ENCODE measurements at regions not wholly inside any gene's neighbourhood (a gene's known extent, or its start where the extent isn't known, plus 50 kb on each side); places are given as distances from the start of the nearest gene placed in this dataset.

DNA sequence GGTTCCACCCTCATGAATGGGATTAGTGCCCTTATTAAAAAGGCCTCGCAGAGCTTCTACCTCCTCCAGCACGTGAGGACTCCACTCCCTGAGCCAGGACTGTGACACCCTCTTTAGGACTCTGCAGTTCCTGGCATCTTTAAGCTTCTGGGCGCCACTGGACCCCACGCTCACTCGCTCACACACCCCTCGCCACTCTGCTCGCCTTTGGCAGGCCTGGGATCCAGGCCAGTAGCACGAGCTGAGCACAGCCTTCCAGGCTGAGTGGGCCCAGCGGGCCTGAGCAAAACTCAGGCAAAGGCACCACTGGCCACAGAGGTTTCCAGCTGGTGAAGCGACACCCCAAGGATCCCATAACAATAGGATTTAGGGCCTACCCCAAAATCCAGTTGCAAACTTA, 107.9 kb upstream of the GPC1 start:
- intact Hi-C loops (cut with DNase I) = no loop called here
- no peaks in the 10 kb centered on the region for H3K27me3 ChIP-seq
- no peak for DNase-seq
- peaks cover 0 to 12% (median 0%) of the 10 kb centered on the region in 12 donors for H3K9me3 ChIP-seq
- WGBS, 4 donors = 92 to 94% (median 93%) methylated on average over 10 of the region's 10 CpGs
- no peak overlapping the region for H3K27ac ChIP-seq
- TF ChIP-seq, protein P1, sequence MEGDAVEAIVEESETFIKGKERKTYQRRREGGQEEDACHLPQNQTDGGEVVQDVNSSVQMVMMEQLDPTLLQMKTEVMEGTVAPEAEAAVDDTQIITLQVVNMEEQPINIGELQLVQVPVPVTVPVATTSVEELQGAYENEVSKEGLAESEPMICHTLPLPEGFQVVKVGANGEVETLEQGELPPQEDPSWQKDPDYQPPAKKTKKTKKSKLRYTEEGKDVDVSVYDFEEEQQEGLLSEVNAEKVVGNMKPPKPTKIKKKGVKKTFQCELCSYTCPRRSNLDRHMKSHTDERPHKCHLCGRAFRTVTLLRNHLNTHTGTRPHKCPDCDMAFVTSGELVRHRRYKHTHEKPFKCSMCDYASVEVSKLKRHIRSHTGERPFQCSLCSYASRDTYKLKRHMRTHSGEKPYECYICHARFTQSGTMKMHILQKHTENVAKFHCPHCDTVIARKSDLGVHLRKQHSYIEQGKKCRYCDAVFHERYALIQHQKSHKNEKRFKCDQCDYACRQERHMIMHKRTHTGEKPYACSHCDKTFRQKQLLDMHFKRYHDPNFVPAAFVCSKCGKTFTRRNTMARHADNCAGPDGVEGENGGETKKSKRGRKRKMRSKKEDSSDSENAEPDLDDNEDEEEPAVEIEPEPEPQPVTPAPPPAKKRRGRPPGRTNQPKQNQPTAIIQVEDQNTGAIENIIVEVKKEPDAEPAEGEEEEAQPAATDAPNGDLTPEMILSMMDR (IDR thresholded peaks at IDR 0.05) = no peak
- no peak for TF ChIP-seq POLR2A (IDR thresholded peaks at IDR 0.05)
- no peak overlapping the region for H3K4me3 ChIP-seq
- no peaks in the 10 kb centered on the region for H3K36me3 ChIP-seq
- H3K4me1 ChIP-seq = peaks cover 0 to 9% (median 0%) of the 10 kb centered on the region in 12 donors
- ATAC-seq = no peak

DNA sequence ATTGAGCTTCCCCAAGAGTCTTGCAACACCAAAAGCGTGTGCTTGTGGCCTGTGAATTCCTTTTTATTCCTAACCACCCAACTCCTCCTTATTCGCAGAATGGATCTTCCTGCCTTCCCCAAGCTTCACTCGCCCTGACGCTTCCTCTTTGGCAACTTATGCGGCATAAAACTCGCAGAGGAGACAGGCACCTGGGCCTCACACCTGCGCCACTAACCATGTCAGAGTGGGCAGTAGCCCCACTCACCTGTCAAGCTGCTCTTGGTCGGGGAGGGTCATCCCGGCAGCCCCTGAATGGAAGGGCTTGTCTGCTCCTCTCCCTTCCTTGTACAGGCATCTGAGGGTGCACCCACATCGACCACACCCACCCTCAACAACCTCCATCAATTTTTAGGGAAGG, 106.9 kb upstream of the GPC1 start:
- Histone ChIP-seq H3K4me3 (no peak overlapping the region), H3K9me3 (peaks cover 0 to 12% (median 0%) of the 10 kb centered on the region in 12 donors), H3K36me3 (no peaks in the 10 kb centered on the region), H3K4me1 (peaks cover 0 to 9% (median 0%) of the 10 kb centered on the region in 12 donors), H3K27ac (no peak overlapping the region), H3K27me3 (no peaks in the 10 kb centered on the region)
- ATAC-seq (no peak), DNase-seq (no peak)
- TF ChIP-seq POLR2A (IDR thresholded peaks at IDR 0.05) = no peak
- 85 to 90% (median 87%) methylated on average over 10 of the region's 10 CpGs for WGBS, 4 donors
- intact Hi-C loops (cut with DNase I) = no loop called here

GRCh38 chr2:240329116-240329665, 106.3 kb upstream of the GPC1 start:
- H3K9me3 ChIP-seq = peaks cover 0 to 12% (median 0%) of the 10 kb centered on the region in 12 donors
- intact Hi-C loops (cut with DNase I) = no loop called here
- ATAC-seq = no peak
- no peaks in the 10 kb centered on the region for H3K27me3 ChIP-seq
- TF ChIP-seq POLR2A (IDR thresholded peaks at IDR 0.05) = no peak
- TF ChIP-seq, protein P1 (IDR thresholded peaks at IDR 0.05) = no peak
- 72 to 85% (median 78%) methylated on average over 10 of the region's 10 CpGs for WGBS, 4 donors
- H3K36me3 ChIP-seq = no peaks in the 10 kb centered on the region
- peaks cover 0 to 9% (median 0%) of the 10 kb centered on the region in 12 donors for H3K4me1 ChIP-seq
- no peak for DNase-seq
- no peak overlapping the region for H3K4me3 ChIP-seq
- no peak overlapping the region for H3K27ac ChIP-seq

- DNase-seq (no peak), ATAC-seq (no peak)
- intact Hi-C loops (cut with DNase I) = no loop called here
- Histone ChIP-seq H3K4me3 (no peak overlapping the region), H3K4me1 (peaks cover 0 to 9% (median 0%) of the 10 kb centered on the region in 12 donors), H3K9me3 (peaks cover 0 to 12% (median 0%) of the 10 kb centered on the region in 12 donors), H3K27ac (no peak overlapping the region), H3K36me3 (no peaks in the 10 kb centered on the region), H3K27me3 (no peaks in the 10 kb centered on the region)
- WGBS, 4 donors = 79 to 89% (median 88%) methylated on average over 5 to 6 of the region's 6 CpGs
- TF ChIP-seq, protein P1 (IDR thresholded peaks at IDR 0.05) = no peak
- TF ChIP-seq POLR2A (IDR thresholded peaks at IDR 0.05) = no peak
Measured at GRCh38 chr2:240329778-240330177, 105.7 kb upstream of the GPC1 start.

- H3K4me1 ChIP-seq = no peaks in the 10 kb centered on the region
- ATAC-seq = no peak
- TF ChIP-seq POLR2A (IDR thresholded peaks at IDR 0.05) = no peak
- TF ChIP-seq, protein P1 (IDR thresholded peaks at IDR 0.05) = no peak
- DNase-seq = no peak
- peaks cover 0 to 12% (median 0%) of the 10 kb centered on the region in 12 donors for H3K9me3 ChIP-seq
- peaks cover 0 to 6% (median 0%) of the 10 kb centered on the region in 9 donors for H3K27me3 ChIP-seq
- H3K27ac ChIP-seq = no peak overlapping the region
- H3K36me3 ChIP-seq = no peaks in the 10 kb centered on the region
- intact Hi-C loops (cut with DNase I) = no loop called here
- no peak overlapping the region for H3K4me3 ChIP-seq
- 54 to 69% (median 61%) methylated on average over 7 of the region's 7 CpGs for WGBS, 4 donors
Measured at GRCh38 chr2:240333985-240334384, 101.5 kb upstream of the GPC1 start.

Measured in heart left ventricle (tissue), 16 donors.